Tongue (tissue), 1 donor: ENCODE measurements at regions not wholly inside any gene's neighbourhood (a gene's known extent, or its start where the extent isn't known, plus 50 kb on each side); places are given as distances from the start of the nearest gene placed in this dataset.

Experiments used
- DNase-seq: peaks from one replicate; pipeline ENCODE4 v3.0.0-alpha.2; 2015

DNA sequence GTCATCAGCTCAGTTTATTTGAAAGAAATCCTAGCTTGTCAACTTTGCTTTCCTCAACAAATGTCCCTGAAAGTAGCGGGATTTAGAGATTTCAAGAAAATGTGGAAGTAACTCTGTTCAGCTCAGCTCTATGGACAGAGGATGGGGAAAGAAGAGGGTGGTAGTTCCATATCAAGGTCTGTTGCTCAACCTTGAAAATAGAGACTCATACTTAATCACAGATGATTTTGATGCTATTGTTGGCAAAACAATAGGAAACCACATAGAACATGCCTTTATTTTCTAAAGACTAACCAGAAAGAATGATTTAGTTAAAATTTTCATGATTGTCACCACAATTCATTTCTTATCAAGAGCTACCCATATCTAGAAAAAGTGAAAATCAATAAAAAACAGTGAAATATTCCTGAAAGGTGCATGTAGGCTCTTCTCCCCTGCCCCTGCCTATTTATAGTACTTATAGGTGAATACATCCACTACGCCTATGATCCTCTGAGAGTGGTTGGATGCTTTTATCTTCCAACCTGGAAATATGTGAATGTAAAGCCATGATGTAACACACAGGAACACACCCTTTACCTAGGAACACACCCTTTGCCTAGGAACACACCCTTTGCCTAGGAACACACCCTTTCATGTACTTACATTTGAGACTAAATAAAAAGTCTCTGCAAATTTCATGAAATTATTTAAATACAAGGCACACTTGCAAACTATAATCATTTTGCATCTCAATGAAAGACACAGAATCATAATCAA is 65.8 kb downstream of the ETAA1 start:
- DNase-seq: no peak

DNA sequence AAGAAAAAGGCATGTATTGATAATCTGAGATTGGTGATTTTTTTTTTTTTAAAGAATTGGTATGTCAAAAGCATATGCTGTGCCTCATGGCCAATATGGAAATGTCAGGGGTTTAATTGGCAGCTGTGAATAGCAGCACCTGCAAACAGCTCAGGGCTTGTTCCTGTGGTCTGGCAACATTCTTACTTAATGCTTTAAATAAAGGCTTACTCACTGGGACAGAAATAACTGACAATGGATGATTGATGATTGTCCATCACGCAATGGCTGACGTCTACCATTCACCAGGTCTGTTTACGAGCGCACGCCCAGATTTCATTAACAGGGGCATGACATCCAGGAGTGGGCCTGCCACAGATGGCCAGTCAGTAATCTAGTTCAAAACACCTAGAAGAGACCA is 66.7 kb downstream of the ETAA1 start:
- DNase-seq: peak; percentile 42

DNA sequence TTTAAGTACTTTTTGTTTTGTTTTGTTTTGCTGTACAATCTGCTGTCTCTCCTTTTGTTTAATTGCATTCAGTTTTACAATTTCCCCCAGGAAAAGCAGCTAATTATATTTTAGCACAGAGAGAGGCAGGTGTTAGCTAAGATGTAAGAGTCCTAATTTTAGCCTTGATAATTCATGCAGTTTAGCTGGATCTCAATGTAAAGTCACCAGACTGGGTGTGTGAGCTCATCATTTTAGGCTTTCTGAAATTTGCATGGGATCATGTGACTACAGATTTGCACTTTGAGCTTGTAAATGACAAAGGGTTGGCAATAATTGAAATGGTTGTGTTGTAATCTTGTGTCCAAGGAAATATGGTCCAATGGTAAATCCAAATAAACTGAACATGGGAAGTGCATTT is 68.5 kb downstream of the ETAA1 start:
- no peak for DNase-seq

DNA sequence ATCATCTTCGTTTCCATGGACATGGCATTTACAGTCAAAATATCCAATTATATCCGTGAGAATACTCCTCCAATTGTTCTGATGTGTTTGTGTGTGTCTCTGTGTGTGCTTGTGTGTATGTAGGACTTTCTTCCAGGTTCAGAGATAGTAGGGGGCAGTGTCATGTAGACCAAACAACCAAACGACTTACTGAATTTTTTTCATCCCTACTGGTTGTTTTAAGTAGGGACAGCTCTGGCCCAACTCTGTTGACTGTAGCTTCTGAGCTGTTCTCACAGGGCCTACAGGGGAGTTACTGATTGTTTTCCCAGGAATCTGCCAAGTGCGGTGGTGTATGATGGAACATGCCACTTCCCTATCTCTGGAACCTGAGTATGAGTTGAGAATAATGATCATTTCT is 69.6 kb downstream of the ETAA1 start:
- no peak for DNase-seq

DNA sequence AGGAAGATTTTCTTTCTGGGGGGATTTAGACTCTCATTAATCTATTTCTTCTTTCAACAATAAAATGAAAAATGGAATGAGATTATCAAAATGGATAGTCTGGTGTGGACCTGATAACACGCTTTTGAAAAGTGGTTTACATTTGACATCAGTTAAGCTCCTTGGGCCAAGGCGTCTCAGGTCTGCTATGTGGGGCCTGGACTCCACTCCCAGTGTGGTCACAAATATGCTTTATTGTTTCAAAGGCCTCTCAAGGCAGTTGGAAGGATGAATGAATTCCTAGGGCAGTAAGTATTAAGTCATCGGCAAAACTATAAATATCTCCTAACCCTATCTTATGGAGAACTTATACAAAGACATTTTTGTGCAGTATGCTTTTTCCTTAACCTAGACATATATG is 74.5 kb downstream of the ETAA1 start:
- no peak for DNase-seq

DNA sequence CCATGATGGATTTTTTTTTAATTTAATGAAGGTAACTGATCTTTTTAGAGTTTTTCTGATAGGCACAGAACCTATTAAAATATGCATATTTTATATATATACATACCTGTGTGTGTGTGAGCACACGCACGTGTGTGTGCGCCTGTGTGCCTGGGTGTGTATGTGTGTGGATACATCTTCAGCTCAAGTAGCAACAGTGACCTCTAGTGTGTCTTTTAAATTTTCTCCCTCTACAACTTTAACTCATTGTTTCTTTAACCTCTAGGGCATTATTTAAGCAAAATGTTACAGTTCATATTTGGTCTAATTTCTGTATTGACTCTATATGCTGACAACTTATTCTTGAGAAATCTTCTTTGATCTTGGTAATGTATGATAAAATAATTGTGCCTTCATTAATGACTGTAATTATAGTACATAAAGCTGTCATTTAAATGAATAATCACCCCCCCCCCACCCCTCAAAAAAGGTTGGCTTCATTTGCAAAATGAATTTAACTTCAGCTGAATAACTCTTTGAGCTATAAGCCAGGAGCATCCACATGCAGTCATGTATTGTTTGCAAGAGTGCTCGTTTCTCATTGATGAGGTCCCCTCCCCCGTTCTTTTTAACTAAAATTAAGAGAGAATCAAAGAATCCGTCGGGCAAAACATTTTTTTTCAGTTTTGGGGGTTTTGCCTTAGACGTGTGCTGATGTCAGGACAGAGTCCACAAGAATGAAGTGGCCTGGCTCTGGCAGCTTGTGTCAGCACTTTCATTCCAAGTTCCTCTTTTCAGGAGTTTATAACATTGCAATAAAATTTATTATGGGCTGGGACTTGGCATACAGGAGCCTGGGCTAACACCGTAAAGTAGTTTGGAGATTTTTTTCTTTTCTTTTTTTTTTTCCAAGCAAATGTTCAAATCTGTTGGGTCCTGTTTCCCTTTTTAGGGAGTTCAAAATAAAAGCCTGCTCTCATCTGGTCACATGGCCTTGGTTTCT is 80.0 kb downstream of the ETAA1 start:
- DNase-seq: peak; percentile 68

DNA sequence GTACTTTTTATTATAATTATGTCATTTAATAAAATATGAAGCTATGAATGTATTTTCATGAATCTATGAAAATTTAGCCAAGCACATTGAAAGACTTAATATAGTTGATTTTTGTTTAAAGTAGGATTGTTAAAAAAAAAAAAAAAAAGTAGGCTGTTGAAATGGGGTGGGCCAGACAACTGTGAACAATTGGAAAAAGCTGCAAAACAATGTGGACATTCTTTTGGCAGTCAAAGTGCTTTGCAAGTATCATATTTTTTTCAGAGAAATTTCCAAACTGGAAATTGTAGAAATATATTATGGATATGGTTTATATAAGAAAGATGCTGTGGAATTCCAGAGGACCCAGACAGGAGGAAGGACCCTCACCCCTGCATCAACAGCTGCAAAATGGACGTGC is 82.1 kb downstream of the ETAA1 start:
- DNase-seq: peak; percentile 61

DNA sequence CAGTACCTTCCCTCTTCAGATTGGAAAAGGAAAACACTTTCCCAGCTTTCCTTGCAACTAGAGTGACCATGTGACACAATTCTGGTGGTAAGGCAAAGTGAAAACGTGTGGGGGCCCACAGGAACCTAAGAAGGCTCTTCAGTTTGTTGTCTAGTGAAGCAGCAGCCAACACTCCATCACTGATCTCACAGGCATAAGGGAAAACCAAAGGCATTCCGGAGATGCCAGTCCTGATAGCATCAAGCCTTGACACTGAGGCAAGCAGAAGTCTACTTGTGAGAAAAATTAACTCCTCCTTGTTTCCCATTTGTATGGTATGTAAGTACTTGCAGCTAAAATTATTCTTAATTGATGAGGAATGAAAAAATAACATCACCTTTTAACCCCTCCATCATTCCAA is 88.3 kb downstream of the ETAA1 start:
- no peak for DNase-seq

DNA sequence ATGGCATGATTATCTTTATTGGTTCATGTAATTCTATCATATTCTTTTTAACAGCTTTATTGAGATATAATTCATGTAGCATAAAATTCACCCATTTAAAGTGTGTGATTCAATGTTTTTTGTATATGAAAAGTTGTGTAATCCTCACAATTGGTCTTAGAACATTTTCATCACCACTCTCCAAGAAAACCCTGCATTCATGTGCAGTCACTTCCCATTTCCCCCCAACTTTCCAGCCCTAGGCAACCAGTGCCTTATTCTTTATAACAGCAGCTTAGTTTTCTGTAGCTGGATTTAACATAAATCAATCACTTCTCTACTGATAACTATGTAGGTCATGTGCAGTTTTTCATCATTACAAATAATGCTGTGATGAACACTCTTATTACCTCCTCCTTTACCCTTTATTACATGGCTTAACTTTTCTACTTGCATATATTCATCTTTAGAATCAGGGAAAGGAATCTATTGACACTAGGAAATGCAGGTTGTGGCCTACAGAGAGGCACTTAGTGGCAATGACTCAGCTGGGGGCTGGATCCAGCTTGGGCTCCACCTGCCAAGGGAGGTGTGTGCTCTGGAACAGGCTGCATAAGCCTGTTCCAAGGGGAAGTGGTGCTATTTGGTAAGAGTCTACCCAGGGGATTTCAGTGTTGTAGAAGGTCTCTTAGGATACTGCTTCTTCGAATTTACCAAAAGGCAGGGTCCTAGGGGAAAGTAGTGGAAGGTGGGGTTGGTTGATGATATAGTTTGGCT is 89.1 kb downstream of the ETAA1 start:
- DNase-seq: no peak

DNA sequence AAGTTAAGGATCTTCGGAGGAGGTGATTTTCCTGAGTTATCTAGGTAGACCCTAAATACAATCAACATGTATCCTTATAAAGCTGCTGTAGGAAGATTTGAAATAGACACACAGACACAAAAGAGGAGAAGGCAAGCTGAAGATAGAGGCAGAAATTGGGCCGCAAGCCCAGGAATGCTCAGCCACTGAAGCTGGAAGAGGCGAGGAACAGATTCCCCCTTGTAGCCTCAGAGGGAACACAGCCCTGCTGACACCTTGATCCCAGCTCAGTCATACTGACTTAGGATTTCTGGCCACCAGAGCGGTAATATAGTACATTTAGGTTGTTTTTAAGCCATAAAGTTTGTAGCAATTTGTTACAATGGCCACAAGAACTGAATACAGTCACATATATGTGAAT is 90.9 kb downstream of the ETAA1 start:
- DNase-seq: no peak

DNA sequence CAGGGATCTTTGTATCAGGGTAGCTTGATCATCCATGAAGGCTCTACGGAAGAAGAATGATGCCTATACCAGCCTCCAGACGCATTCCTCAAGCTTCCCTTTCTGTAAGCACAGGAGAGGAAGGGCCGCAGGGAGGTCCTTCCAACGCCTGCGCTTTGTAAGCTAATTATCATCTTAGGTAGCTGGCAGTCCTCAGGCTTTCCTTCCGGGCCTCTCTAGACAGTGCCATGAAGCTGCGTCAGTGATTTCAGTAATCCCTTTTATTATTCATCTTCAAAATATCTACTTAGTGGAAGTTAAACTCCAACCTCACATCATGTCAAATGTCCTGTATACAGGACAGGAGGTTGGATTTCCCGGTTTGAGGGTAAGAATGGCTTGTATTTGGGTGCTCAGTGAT is 92.3 kb downstream of the ETAA1 start:
- DNase-seq: no peak

DNA sequence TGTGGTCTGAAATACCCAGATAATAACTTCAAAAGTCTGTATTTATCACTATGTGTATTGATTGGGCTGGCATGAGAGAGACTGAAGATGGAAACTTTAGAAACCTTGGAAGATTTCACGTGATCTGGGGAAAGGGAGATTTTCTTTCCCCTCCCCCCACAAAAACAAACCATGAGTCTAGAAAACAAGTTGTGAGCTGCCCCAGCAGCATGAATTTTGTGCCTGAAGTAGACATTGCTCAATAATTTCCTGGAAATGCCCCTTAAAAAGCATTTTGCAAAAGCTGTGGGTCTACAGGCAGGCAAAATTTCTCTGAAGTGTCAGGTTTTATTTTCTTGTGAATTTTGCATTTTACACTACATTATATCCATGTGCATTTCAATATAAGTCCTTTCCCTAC is 101.8 kb downstream of the ETAA1 start:
- no peak for DNase-seq

DNA sequence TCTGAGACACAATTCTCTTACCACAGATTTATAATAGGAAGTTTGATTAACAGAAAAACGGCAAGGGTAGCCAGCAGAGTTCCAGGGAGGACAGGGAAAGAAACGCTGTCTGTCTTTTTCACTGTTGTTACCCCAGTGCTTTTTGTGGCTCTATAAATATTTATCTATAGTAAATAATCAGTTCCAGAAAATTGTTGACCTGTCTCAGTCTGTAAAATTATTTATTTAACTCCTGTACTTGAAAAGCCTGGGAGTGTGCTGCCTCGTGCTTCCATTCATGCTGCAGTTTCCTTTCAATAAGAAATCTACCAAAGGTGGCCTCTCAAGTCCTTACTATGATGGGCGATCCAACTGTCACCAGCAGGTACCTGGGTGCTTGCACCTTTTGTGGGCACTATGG is 102.9 kb downstream of the ETAA1 start:
- no peak for DNase-seq

DNA sequence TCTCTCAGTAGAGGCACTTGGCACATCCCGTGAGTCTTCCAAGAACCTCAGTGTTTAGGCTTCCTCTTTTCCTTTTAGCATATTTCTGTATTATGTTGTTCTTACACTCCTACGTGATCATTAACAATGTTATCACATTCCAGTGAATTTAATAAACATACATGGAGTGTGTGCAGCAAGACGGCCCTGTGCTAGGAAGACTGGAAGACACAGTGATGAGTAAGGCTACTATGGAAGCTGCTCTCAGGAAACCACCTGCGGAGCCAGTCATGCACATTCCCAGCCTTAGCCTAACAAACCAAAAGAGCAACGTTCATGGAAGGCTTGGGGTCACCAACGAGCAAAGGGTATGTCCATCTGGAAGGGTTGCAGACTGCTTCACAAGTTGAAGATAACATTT is 103.4 kb downstream of the ETAA1 start:
- DNase-seq: no peak

DNA sequence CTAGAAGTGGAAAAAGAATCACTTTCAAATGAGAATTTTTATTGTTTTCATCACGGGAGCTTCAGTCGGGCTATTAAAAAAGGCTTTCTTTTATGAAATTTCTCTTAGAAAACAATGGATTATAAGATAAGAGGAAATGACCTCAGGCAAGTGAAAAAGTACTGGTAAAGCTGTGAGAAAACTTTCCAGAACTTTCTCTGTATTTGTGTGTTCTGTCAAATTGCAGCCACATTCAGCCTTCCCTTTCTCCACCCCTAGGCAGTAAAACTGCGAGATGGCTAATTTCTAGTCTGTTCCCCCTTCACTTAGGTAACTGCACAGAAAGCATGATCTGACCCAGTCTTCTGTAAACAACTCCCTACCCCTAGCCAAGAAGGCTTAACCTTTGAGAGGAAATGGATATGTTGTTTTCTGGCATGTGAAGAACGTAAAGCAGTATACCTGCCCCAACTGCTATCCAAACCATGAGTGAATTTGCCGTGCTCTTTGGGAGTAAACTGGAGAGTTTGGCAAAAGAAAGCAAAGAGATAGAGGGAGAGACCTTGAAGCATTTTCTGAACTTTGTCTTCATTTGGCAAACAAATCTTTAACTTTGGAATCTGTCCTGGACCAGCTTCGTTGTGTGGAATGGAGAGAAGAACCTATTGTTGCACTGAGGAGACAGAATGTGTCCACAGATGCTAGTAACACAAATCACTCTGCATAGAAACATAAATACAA is 105.4 kb downstream of the ETAA1 start:
- DNase-seq: no peak

DNA sequence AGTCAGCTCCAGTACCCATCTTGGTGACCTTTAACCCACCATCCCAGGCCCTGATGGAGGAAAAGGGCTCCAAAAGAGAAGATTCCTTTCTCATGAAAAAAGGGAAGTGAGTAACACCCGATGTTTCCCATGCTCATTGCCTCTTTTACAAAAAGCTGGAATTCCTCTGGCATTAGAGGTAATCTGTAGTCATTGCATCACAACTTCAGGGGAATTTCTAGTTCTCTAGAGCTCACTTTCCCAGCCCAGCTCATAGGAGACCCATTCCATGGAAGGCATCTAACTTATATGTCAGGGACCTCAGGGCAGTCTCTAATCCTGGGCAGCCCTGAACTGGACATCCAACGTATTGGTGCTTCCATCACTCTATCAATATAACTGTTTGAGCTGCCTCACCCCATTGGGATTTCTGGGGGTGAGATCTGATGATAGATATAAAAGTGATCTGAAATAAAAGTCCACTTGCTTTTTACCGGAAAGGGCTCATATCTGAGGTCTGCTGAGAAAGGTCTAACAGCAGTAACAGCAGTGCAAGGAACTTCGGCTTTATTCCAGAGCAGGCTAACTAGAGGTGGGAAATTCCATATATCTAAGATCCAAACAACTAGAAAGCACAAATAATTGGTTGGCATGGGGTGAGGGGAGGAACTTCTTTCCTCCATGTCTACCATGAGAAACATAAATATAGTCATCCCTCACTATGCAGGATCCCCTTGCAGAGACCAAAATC is 106.1 kb downstream of the ETAA1 start:
- DNase-seq: no peak

DNA sequence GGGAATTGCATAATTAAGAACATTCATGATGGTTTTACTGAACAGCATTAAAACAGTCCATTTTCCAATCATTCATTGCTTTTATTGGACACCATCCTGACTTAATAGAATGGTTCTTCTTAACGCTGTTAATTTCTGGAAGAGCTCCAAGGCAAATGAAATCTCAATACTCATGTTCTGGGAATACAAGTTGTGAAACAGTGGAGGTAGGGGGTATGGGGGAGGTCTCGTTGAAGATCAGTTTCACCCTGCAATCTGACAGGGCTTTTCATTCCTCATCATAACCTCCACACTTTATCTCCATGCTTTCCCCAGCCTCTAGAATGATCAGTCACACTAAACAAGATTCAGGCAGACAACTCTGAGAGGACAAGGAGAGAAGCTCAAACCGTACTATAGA is 113.6 kb downstream of the ETAA1 start:
- DNase-seq: no peak

DNA sequence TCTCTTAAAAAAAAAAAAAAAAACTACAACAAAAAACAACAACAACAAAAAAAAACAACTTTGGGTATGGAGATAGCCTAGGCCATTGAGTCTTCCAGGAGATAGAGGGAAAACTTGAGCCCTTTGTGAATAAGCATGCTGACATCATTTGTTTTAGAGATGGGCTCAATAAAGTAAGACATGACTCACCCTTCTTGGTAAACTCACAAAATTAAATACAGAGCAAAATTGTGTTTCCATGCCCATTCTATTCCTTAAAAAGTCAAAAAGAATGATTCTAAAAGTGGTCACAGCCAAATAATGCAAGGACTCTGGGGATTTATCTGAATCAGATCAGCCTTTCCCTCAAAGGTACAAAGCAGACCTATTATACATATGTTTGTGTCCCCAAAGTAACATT is 117.4 kb downstream of the ETAA1 start:
- DNase-seq: no peak

DNA sequence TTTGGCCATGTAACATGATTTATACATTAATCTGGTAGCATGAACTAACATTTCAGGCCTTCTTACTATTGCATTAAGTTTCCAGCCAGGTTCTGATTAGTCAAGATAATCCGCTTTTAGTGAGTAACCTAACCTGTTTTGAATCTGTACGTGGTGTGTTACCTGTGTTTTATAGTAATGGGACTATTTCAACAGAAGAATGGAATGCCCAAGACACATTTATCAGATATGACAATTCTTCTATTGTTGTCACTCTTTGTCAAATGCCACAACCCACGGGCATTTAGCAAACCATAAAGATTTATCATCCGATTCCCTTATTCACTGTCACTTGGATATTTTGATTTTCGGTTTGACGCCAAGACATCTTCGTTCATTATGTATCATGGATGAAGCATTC is 117.9 kb downstream of the ETAA1 start:
- no peak for DNase-seq

DNA sequence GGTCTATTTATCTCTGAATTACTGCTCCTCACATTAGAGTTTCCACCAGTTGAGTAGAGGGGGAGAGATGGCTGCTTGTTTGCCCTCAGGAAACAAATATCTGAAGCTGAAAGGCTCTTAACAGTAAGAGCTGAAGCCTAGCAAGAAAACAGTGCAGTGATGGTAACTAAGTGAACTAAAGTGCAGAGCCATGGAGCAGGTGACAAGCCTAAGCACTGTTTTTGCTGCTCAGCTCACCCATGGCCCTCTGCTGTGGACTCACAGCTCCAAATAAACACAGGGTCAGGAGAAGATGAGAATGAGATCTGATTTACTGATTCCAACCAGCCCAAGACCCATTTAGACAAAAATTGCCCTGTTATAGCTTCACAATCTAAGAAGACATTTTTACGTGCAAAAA is 118.4 kb downstream of the ETAA1 start:
- no peak for DNase-seq

DNA sequence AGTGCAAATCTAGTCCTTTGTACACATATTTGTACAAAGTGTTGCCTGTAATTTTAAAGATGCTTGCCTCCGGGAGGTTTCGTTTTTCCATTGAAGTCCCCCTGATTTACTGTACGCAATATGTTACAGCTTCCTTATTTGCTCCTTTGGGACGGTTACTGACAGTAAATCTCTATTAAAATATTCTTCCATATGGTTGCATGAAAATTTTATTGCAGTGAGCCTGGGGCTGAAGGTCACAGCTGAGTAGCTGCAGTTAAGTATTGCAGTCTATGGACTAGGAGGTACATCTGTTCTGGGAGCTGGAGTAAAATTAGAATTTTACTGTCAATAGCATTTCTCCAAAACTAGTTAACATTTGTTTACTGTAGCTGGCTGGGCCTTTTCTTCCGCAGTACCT is 119.2 kb downstream of the ETAA1 start:
- DNase-seq: peak; percentile 35
